Choroid plexus epithelial cell (primary cell): ENCODE measurements at regions not wholly inside any gene's neighbourhood (a gene's known extent, or its start where the extent isn't known, plus 50 kb on each side); places are given as distances from the start of the nearest gene placed in this dataset.
"Not testable (repeated sequence)": the region's sequence is repeated elsewhere in the genome, so short reads cannot be mapped to it uniquely, and the experiment has no call there.

Experiments used
- DNase-seq: peaks from one replicate; pipeline ENCODE4 v3.0.0-alpha.2; 2010; ENCODE audit warnings: low read depth
- H3K4me3 ChIP-seq: 2 replicates; pipeline ENCODE4 v1.5.1; 2011; ENCODE audit warnings: low read depth, mild to moderate bottlenecking, control low read depth, low read length, moderate library complexity
- CTCF ChIP-seq: conservative IDR thresholded peaks from 2 replicates; pipeline ENCODE4 v1.5.1; 2011; ENCODE audit warnings: low read depth, mild to moderate bottlenecking, control low read depth, inconsistent platforms, low read length, moderate library complexity

DNA sequence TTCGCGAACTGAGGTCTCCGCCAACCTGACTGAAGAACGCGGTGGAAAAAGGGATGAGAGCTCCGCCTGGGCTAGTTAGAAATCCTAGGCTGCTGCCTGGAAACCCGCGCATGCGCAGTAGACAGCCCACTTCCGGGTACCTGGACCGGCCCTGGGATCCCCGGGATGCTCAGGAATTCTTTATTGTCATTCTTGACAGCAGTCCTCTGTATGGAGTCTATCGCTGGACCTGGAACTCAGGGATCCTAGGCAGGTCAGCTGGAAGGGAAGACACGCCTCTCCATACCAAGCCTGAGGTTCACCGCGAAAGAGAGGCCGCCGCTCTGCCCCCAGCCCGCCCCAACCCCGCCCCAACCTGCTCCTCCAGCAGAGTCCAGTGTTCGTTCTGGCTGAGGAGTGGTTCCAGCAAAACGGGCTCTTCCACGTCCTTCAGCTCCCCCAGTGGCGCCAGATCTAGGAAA is 1379.2 kb upstream of the DEFB115 start:
- peak; percentile 5 for DNase-seq
- TF ChIP-seq CTCF, result no peak
- no peak overlapping the region for H3K4me3 ChIP-seq

- no peak overlapping the region for H3K4me3 ChIP-seq
- TF ChIP-seq CTCF, result no peak
- no peak for DNase-seq
These were observed 1378.6 kb upstream of the DEFB115 start for GRCh38 chr20:29878777-29879442.

- not testable (repeated sequence) for DNase-seq, H3K4me3 ChIP-seq
These were observed 1376.4 kb upstream of the DEFB115 start for GRCh38 chr20:29881107-29881506.

GRCh38 chr20:29883514-29884219 is 1373.8 kb upstream of the DEFB115 start:
- not testable (repeated sequence) for DNase-seq, H3K4me3 ChIP-seq

- H3K4me3 ChIP-seq, DNase-seq: not testable (repeated sequence)
These were observed 1373.1 kb upstream of the DEFB115 start for GRCh38 chr20:29884322-29884721.

DNA sequence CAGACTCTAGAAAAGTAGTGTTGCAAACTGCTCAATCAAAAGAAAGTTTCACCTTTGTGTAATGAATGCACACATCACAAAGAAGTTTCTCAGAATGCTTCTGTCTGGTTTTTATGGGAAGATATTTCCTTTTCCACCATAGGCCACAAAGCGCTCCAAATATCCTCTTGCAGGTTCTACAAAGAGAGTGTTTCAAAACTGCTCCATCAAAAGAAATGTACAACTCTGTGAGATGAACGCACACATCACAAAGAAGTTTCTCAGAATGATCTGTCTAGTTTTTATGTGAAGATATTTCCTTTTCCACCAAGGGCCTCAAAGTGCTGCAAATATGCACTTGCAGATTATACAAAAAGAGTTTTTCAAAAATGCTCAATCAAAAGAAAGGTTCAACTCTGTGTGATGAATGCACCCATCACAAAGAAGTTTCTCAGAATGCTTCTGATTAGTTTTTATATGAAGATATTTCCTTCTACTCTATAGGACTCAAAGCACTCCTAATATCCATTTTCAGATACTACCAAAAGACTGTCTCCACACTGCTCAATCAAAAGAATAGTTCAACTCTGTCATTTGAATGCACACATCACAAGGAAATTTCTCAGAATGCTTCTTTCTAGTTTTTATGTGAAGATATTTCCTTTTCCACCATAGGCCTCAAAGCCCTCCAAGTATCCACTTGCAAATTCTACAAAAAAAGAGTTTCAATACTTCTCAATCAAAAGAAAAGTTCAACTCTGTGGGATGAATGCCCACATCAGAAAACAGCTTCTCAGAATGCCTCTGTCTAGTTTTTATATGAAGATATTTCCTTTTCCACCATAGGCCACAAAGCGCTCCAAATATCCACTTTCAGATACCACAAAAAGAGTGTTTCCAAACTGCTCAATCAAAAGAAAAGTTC is 1371.9 kb upstream of the DEFB115 start:
- not testable (repeated sequence) for DNase-seq, H3K4me3 ChIP-seq

- DNase-seq, result not testable (repeated sequence)
These were observed 1365.9 kb upstream of the DEFB115 start for GRCh38 chr20:29891555-29891954.

More at GRCh38 chr20:29891555-29891954, 1365.9 kb upstream of the DEFB115 start:
- not testable (repeated sequence) for H3K4me3 ChIP-seq
